Cardiac septum (tissue), 1 donor: ENCODE measurements at regions not wholly inside any gene's neighbourhood (a gene's known extent, or its start where the extent isn't known, plus 50 kb on each side); places are given as distances from the start of the nearest gene placed in this dataset.
"Not testable (repeated sequence)": the region's sequence is repeated elsewhere in the genome, so short reads cannot be mapped to it uniquely, and the experiment has no call there.

ENCODE experiments used
- DNase-seq: peaks from one replicate; pipeline ENCODE4 v3.0.0-alpha.2; 2020; ENCODE audit warnings: low spot score
- intact Hi-C: fragments of 100-400 bp; cut with DNase I; formaldehyde crosslinking; loops from one replicate; pipeline ENCODE4 v1.14.0; 2022
- donor health status: DM: no; HTN: no; CAD: no.

- intact Hi-C loops, DNase-seq: not testable (repeated sequence)
Observed at GRCh38 chr5:36555035-36555434, 51.4 kb upstream of the SLC1A3 start.
